HG03378 (cell line): ENCODE measurements at regions not wholly inside any gene's neighbourhood (a gene's known extent, or its start where the extent isn't known, plus 50 kb on each side); places are given as distances from the start of the nearest gene placed in this dataset.
"Not testable (repeated sequence)": the region's sequence is repeated elsewhere in the genome, so short reads cannot be mapped to it uniquely, and the experiment has no call there.

Experiments
- ATAC-seq: cut with Tn5 transposase; IDR thresholded peaks from one replicate; pipeline ENCODE4 v1.9.1; 2021; ENCODE audit warnings: mild to moderate bottlenecking, moderate library complexity; ENCODE audit not compliant: unreplicated experiment

DNA sequence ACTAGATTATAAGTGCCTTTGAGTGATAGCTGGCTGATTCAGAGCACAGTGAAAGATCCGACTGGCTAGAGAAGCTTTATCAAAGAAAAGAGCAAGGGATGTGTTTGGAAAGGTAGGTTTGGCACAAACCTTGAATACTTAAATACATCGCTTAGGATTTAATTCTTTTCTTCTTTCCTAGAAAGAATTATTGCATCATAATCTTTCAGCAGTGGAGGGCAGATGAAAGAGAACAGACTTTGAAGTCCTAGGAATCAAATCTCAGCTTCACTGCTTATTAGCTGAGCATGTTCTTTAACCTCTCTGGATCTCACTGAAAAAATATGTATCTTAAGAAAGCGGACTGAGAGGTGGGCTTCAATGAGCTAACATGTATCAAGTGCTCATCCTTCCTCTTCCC is 122.8 kb downstream of the ZNF365 start:
- ATAC-seq, result no peak

DNA sequence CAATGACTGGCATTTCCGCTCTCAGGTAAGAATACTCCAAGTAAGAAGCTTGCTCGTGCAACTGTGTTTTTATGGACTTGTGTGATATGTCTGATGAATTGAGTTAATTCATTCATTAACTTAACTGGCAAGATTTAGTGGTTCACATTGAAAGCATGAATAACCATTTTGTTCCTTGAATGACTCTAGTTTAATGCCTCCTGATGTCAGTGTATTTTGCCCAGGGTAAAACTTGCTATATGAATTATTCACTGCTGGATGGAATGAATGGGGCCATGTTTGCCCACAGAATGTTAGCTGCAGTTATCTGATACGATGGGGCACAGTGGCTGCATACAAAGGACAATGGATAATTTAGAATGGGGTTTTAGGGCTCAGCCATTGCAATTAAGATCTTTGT is 124.1 kb downstream of the ZNF365 start:
- no peak for ATAC-seq

GRCh38 chr10:62500116-62500515 is 125.9 kb downstream of the ZNF365 start:
- ATAC-seq, result not testable (repeated sequence)

- ATAC-seq, result no peak
Observed at GRCh38 chr10:62501547-62501946, 127.4 kb downstream of the ZNF365 start.

DNA sequence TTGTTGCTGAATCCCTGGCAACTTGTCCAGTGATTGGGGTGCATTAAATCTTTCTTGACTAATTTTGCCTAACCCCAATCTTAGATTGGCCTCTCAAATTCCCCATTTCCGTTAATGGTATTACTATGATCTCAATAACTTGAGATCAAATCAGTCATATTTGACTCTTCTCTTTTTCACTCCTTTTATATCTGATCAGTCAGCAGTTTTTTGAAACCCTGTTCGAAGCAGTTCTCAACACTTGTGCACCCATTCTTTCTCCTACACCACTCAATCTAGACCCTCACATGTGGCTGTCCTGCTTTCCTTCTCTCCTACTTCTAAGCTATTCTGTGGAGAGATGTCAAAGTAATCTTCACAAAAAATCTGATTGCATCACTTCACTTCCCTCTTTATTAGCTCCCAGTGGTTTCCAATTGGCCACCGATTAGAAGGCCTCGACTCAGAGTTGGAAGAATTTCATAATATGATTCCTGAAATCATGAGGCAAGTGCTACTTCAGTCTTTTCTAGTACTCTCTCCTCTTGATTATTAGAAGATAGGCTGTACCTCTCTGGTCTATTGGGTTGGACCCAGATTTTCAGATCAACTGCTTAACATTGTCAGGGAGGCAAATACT is 128.9 kb downstream of the ZNF365 start:
- no peak for ATAC-seq

DNA sequence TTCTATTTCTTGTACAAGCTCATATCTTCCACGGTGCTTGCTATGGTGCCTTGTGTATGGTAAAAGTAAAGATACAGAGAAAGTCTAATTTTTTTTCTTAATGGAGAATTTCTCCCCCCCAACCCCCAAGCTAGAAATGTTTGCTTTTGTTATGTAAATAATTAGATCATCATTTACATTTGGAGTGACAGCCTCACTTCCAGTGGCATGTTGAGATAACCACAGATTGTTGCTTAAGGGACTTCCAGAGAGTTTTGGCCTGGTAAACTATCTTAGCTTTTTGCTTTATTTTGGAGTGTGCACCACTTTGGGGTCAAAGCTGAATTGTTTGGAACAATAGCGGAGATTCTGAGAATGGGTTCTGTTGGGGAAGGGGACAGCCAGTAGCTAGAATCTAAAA is 129.7 kb downstream of the ZNF365 start:
- ATAC-seq, result no peak

DNA sequence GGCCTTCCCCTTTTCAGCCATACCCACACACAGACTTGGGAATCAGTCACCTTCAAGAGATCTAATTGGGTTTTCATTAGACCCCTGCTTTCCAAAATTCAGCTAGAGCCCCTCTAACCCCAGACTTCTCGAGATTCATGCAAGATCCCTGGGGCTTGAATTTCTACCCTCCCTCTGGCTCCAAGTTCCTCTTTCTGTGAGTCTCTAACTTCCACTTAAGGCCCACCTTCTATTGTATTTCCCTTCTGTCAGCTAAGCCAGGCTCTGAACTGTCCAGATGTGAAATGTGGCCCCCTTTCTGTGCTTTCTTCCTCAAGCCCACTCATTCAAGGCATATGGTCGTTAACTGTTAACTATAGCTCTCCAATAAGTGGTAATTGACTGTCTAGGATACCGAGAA is 132.2 kb downstream of the ZNF365 start:
- ATAC-seq, result no peak

DNA sequence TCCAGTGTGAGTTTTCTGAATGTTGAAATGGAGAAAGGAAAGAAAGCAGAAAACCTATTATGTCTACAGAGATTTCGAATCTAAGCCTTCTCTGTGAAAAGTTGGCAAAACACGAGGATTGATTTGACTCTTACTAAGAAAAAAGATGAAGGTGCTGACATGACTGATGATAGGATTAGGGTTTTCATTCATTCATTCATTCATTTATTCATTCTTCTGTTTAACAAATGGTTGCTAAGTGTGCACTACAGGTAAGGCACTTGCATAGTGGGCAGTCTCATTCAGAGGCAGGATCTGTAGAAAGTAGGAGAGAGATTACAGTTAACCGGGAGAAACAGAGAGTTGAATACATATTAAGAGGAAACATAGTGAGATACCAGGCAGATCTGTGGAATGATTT is 137.1 kb downstream of the ZNF365 start:
- ATAC-seq, result peak; percentile 20

GRCh38 chr10:62511656-62512055 is 137.5 kb downstream of the ZNF365 start:
- peak; percentile 98 for ATAC-seq

- no peak for ATAC-seq
Observed at GRCh38 chr10:62512732-62513475, 138.7 kb downstream of the ZNF365 start.

- no peak for ATAC-seq
Observed at GRCh38 chr10:62514079-62514693, 140.0 kb downstream of the ZNF365 start.

- ATAC-seq, result no peak
Observed at GRCh38 chr10:62517252-62517651, 143.1 kb downstream of the ZNF365 start.

DNA sequence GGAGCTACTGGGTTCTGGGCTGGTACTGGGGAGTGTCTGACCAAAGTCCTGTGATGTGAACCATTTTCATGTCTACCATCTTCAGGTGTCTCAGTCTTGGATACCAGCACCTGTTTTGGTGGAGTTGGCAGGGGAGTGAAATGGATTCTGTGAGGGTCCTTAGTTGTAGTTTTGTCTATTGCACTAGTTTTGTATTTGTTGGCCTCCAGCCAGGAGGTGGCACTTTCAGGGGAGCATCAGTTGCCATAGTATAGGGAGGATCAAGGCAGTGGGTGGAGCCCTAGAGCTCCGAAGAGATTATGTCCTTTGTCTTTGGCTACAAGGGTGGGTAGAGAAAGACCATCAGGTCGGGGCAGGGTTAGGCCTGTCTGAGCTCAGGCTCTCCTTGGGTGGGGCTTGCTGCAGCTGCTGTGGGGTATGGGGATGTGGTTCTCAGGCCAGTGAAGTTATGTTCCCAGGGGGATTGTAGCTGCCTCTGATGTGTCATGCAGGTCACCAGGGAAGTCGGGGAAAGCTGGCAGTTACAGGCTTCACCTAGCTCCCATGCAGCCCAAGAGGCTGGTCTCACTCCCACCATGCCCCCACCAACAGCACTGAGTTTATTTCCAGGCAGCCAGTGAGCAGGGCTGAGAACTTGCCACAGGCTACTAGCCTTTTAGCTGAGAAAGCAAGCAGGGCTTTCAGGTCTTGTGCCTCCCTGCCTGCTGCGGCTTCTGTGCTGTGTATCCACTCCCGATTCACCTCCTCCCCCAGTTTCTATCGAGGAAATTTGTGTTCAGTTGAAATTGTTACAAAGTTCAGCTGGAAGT is 153.1 kb downstream of the ZNF365 start:
- peak; percentile 59 for ATAC-seq

DNA sequence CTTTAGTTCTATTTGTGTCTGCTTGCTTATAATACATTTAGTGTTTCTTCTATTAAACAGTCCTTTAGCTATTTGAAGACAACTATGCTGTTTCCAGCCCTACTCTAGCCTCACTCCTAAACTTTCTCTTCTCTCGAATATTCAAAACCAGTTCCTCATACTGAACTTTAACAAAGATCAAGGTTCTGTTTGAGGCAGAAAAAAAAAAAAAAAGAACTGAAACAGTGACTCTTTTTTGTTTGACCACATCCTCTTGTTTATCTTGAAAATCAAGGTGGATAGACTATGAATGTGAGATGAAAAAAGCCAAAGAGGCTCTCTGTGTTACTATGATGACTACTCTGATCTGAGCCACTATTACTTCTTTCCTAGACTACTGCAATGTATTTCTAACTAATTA is 154.3 kb downstream of the ZNF365 start:
- ATAC-seq, result peak; percentile 96

DNA sequence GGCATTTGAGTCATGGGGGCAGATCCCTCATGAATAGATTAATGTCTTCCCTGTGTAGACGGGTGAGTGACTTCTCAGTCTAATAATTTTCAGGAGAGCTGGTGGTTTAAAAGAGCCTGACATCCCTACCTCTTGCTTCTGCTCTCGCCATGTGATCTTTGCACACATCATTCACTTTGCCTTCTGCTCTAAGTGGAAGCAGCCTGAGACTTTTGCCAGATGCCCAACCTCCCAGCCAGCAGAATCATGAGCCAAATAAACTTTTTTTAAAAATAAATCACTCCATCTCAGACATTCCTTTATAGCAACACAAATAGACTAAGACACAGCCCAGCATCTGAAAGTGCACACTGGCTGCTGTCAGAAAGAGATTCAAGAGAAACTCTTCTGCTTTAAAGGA is 155.2 kb downstream of the ZNF365 start:
- no peak for ATAC-seq

- no peak for ATAC-seq
Observed at GRCh38 chr10:62534031-62534430, 159.9 kb downstream of the ZNF365 start.

DNA sequence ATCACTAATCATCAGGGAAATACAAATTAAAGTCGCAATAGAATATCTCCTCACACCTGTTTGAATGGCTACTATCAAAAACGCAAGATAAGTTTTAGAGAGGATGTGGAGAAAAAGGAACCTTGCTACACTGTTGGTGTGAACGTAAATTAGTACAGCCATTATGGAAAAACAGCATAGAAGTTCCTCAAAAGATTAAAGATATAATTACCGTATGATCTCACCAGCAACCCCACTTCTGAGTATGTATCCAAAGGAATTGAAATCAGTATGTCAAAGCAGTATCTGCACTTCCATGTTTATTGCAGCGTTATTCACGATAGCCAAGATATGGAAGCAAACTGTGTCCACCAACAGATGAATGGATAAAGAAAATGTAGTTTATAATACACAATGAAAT is 164.4 kb downstream of the ZNF365 start:
- no peak for ATAC-seq

GRCh38 chr10:62540389-62540788 is 166.2 kb downstream of the ZNF365 start:
- ATAC-seq, result peak; percentile 74

- ATAC-seq, result no peak
Observed at GRCh38 chr10:62541811-62542210, 167.6 kb downstream of the ZNF365 start.

DNA sequence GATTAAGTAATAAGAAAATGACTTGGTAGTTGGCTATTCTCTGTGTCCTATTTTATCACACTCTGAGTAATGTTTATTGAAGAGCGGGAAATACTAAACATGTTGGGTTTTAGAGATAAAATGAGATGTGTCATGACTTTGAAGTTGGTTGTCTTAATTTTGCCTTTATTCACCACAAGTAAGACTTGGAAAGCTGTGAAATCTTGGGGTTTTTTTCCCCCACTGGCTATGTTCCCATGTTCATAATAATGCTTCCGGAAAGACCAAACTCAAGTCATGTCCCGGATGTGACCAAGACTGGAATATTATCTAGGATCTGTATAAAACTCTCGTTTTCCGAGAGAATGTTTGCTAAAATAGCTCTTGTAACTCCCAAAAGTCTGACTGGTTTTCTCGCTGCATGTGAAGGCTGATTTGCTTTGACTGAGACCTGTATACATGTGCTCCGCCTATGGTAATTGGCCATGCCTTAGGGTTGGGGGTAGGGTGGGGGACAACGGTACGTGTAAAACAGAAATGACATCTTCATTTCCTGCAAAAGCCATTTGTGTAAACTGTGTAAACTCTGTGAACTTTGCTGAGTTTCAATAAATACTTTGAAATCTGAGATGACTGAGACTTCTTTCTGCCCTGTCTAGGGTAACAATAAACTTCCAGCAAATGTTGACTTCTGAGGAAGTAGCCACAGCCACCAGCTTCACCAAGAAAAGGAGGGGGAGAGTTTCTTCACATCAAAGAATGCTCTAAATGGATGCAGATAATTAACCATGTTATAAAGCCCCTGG is 169.6 kb downstream of the ZNF365 start:
- ATAC-seq, result no peak
